ENCODE measurements at regions not wholly inside any gene's neighbourhood (a gene's known extent, or its start where the extent isn't known, plus 50 kb on each side); places are given as distances from the start of the nearest gene placed in this dataset.

DNA sequence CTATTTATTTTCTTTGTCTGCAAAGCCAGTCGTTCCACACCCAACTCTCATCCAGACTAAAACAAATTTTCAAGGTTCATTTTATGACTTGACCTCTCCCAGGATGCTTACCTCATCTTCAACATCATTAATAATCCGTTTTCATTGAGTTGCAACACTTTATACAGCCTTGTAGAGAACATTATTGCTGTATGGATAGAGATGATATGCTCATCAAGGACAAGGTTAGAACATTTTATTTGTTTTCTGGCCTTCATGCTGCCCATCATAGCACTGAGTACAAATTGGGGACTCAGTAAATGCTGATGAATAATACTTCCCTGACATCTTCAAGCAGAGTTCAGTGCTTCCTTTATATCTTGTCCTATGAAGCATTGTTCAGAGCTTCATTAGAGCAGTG, 120.2 kb downstream of the OXSM start:
- TF ChIP-seq, protein P1, sequence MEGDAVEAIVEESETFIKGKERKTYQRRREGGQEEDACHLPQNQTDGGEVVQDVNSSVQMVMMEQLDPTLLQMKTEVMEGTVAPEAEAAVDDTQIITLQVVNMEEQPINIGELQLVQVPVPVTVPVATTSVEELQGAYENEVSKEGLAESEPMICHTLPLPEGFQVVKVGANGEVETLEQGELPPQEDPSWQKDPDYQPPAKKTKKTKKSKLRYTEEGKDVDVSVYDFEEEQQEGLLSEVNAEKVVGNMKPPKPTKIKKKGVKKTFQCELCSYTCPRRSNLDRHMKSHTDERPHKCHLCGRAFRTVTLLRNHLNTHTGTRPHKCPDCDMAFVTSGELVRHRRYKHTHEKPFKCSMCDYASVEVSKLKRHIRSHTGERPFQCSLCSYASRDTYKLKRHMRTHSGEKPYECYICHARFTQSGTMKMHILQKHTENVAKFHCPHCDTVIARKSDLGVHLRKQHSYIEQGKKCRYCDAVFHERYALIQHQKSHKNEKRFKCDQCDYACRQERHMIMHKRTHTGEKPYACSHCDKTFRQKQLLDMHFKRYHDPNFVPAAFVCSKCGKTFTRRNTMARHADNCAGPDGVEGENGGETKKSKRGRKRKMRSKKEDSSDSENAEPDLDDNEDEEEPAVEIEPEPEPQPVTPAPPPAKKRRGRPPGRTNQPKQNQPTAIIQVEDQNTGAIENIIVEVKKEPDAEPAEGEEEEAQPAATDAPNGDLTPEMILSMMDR (conservative IDR thresholded peaks at IDR 0.05 in 1 of 2, IDR thresholded peaks at IDR 0.05 in 1 of 2; ENCODE audit: low read depth in 1 of 2, low read length in 2 of 2): no peak
- TF ChIP-seq EZH2 (IDR thresholded peaks at IDR 0.05; ENCODE audit: low read length, missing control alignments): no peak
